ENCODE measurements at regions not wholly inside any gene's neighbourhood (a gene's known extent, or its start where the extent isn't known, plus 50 kb on each side); places are given as distances from the start of the nearest gene placed in this dataset.

GRCh38 chr2:16774091-16774490 lies 108.5 kb upstream of the CYRIA start:
- Histone ChIP-seq H2AK5ac (ENCODE audit: low read length, severe bottlenecking) (no peak overlapping the region), H3K4ac (ENCODE audit: low read depth in 1 of 2, low read length in 2 of 2) (no peak overlapping the region), H2BK5ac (ENCODE audit: low read depth, low read length, poor library complexity, severe bottlenecking) (no peak overlapping the region), H4K91ac (ENCODE audit: low read length) (no peak overlapping the region), H2BK12ac (ENCODE audit: low read length in 2 of 2) (no peak overlapping the region), H3K9ac (ENCODE audit: low read length) (no peak overlapping the region), H3K4me3 (ENCODE audit: insufficient read depth in 1 of 2, low read depth in 1 of 2, low read length in 2 of 2) (no peak overlapping the region), H3K23ac (ENCODE audit: low read length in 2 of 2) (no peak overlapping the region), H3K14ac (ENCODE audit: low read length in 2 of 2) (no peak overlapping the region), H3K9me3 (ENCODE audit: control insufficient read depth, low read length) (no peaks in the 10 kb centered on the region), H3K79me1 (replicated peaks; ENCODE audit: low read length, poor library complexity, severe bottlenecking) (no peaks in the 10 kb centered on the region), H3K4me2 (ENCODE audit: low read length, poor library complexity, severe bottlenecking) (no peak overlapping the region), H2BK120ac (ENCODE audit: low read depth, low read length) (no peak overlapping the region), H3K18ac (ENCODE audit: low read depth in 1 of 2, low read length in 2 of 2) (no peak overlapping the region), H2BK15ac (ENCODE audit: low read depth, poor library complexity, severe bottlenecking) (no peak overlapping the region), H3K4me1 (ENCODE audit: control insufficient read depth, insufficient read depth, low read depth, low read length) (peaks cover 7% of the 10 kb centered on the region), H3K27me3 (ENCODE audit: control insufficient read depth in 1 of 2, insufficient read depth in 1 of 2, low read length in 2 of 2) (peaks cover 13 to 28% of the 10 kb centered on the region in 2 experiments), H4K8ac (ENCODE audit: low read length) (no peak overlapping the region), H2AFZ (ENCODE audit: low read depth, low read length) (no peak overlapping the region), H3K36me3 (ENCODE audit: control insufficient read depth in 1 of 2, insufficient read depth in 2 of 2, low read depth in 1 of 2, low read length in 2 of 2) (no peaks in the 10 kb centered on the region), H3K27ac (ENCODE audit: low read length, poor library complexity, severe bottlenecking) (no peak overlapping the region)
- peak; percentile 16 for DNase-seq
- 84% methylated on average over 2 of the region's 2 CpGs for WGBS

GRCh38 chr2:16773080-16773713 lies 107.6 kb upstream of the CYRIA start:
- Histone ChIP-seq H4K91ac (ENCODE audit: low read length) (no peak overlapping the region), H3K36me3 (ENCODE audit: control insufficient read depth in 1 of 2, insufficient read depth in 2 of 2, low read depth in 1 of 2, low read length in 2 of 2) (no peaks in the 10 kb centered on the region), H3K23ac (ENCODE audit: low read length in 2 of 2) (no peak overlapping the region), H2AFZ (ENCODE audit: low read depth, low read length) (no peak overlapping the region), H3K4me1 (ENCODE audit: control insufficient read depth, insufficient read depth, low read depth, low read length) (peaks cover 7% of the 10 kb centered on the region), H2AK5ac (ENCODE audit: low read length, severe bottlenecking) (no peak overlapping the region), H2BK15ac (ENCODE audit: low read depth, poor library complexity, severe bottlenecking) (no peak overlapping the region), H2BK120ac (ENCODE audit: low read depth, low read length) (no peak overlapping the region), H4K8ac (ENCODE audit: low read length) (no peak overlapping the region), H3K18ac (ENCODE audit: low read depth in 1 of 2, low read length in 2 of 2) (no peak overlapping the region), H3K14ac (ENCODE audit: low read length in 2 of 2) (no peak overlapping the region), H3K27ac (ENCODE audit: low read length, poor library complexity, severe bottlenecking) (no peak overlapping the region), H2BK5ac (ENCODE audit: low read depth, low read length, poor library complexity, severe bottlenecking) (no peak overlapping the region), H3K27me3 (ENCODE audit: control insufficient read depth in 1 of 2, insufficient read depth in 1 of 2, low read length in 2 of 2) (peaks cover 13 to 31% of the 10 kb centered on the region in 2 experiments), H3K4ac (ENCODE audit: low read depth in 1 of 2, low read length in 2 of 2) (no peak overlapping the region), H3K9me3 (ENCODE audit: control insufficient read depth, low read length) (no peaks in the 10 kb centered on the region), H3K79me1 (replicated peaks; ENCODE audit: low read length, poor library complexity, severe bottlenecking) (no peaks in the 10 kb centered on the region), H2BK12ac (ENCODE audit: low read length in 2 of 2) (no peak overlapping the region), H3K4me2 (ENCODE audit: low read length, poor library complexity, severe bottlenecking) (no peak overlapping the region), H3K4me3 (ENCODE audit: insufficient read depth in 1 of 2, low read depth in 1 of 2, low read length in 2 of 2) (no peak overlapping the region), H3K9ac (ENCODE audit: low read length) (no peak overlapping the region)
- 31% methylated on average over 7 of the region's 8 CpGs for WGBS
- DNase-seq = peak; percentile 59

GRCh38 chr2:16767789-16768476 lies 102.3 kb upstream of the CYRIA start:
- no peak overlapping the region for H3K4me3 ChIP-seq (ENCODE audit: insufficient read depth in 1 of 2, low read depth in 1 of 2, low read length in 2 of 2)
- H3K4me2 ChIP-seq (ENCODE audit: low read length, poor library complexity, severe bottlenecking) = no peak overlapping the region
- peaks cover 3% of the 10 kb centered on the region for H3K9me3 ChIP-seq (ENCODE audit: control insufficient read depth, low read length)
- no peak overlapping the region for H3K18ac ChIP-seq (ENCODE audit: low read depth in 1 of 2, low read length in 2 of 2)
- no peak for DNase-seq
- H4K8ac ChIP-seq (ENCODE audit: low read length) = no peak overlapping the region
- H3K23ac ChIP-seq (ENCODE audit: low read length in 2 of 2) = no peak overlapping the region
- no peak overlapping the region for H2BK5ac ChIP-seq (ENCODE audit: low read depth, low read length, poor library complexity, severe bottlenecking)
- H3K27ac ChIP-seq (ENCODE audit: low read length, poor library complexity, severe bottlenecking) = no peak overlapping the region
- peaks cover 16 to 27% of the 10 kb centered on the region in 2 experiments for H3K27me3 ChIP-seq (ENCODE audit: control insufficient read depth in 1 of 2, insufficient read depth in 1 of 2, low read length in 2 of 2)
- no peak overlapping the region for H2AFZ ChIP-seq (ENCODE audit: low read depth, low read length)
- 100% methylated on average over 1 of the region's 3 CpGs for WGBS
- H3K79me1 ChIP-seq (replicated peaks; ENCODE audit: low read length, poor library complexity, severe bottlenecking) = no peaks in the 10 kb centered on the region
- no peak overlapping the region for H3K9ac ChIP-seq (ENCODE audit: low read length)
- H3K14ac ChIP-seq (ENCODE audit: low read length in 2 of 2) = no peak overlapping the region
- H2AK5ac ChIP-seq (ENCODE audit: low read length, severe bottlenecking) = no peak overlapping the region
- no peak overlapping the region for H2BK15ac ChIP-seq (ENCODE audit: low read depth, poor library complexity, severe bottlenecking)
- no peak overlapping the region for H2BK120ac ChIP-seq (ENCODE audit: low read depth, low read length)
- H2BK12ac ChIP-seq (ENCODE audit: low read length in 2 of 2) = no peak overlapping the region
- H3K4ac ChIP-seq (ENCODE audit: low read depth in 1 of 2, low read length in 2 of 2) = no peak overlapping the region
- H4K91ac ChIP-seq (ENCODE audit: low read length) = no peak overlapping the region
- H3K36me3 ChIP-seq (ENCODE audit: control insufficient read depth in 1 of 2, insufficient read depth in 2 of 2, low read depth in 1 of 2, low read length in 2 of 2) = no peaks in the 10 kb centered on the region
- no peaks in the 10 kb centered on the region for H3K4me1 ChIP-seq (ENCODE audit: control insufficient read depth, insufficient read depth, low read depth, low read length)

- Histone ChIP-seq H3K4me1 (ENCODE audit: control insufficient read depth, insufficient read depth, low read depth, low read length) (no peaks in the 10 kb centered on the region), H3K27ac (ENCODE audit: low read length, poor library complexity, severe bottlenecking) (no peak overlapping the region), H3K14ac (ENCODE audit: low read length in 2 of 2) (no peak overlapping the region), H2AFZ (ENCODE audit: low read depth, low read length) (no peak overlapping the region), H2BK120ac (ENCODE audit: low read depth, low read length) (no peak overlapping the region), H2BK5ac (ENCODE audit: low read depth, low read length, poor library complexity, severe bottlenecking) (no peak overlapping the region), H3K36me3 (ENCODE audit: control insufficient read depth in 1 of 2, insufficient read depth in 2 of 2, low read depth in 1 of 2, low read length in 2 of 2) (no peaks in the 10 kb centered on the region), H3K9ac (ENCODE audit: low read length) (no peak overlapping the region), H3K79me1 (replicated peaks; ENCODE audit: low read length, poor library complexity, severe bottlenecking) (no peaks in the 10 kb centered on the region), H2AK5ac (ENCODE audit: low read length, severe bottlenecking) (no peak overlapping the region), H4K8ac (ENCODE audit: low read length) (no peak overlapping the region), H3K4me2 (ENCODE audit: low read length, poor library complexity, severe bottlenecking) (no peak overlapping the region), H3K4me3 (ENCODE audit: insufficient read depth in 1 of 2, low read depth in 1 of 2, low read length in 2 of 2) (no peak overlapping the region), H2BK12ac (ENCODE audit: low read length in 2 of 2) (no peak overlapping the region), H4K91ac (ENCODE audit: low read length) (no peak overlapping the region), H3K4ac (ENCODE audit: low read depth in 1 of 2, low read length in 2 of 2) (no peak overlapping the region), H2BK15ac (ENCODE audit: low read depth, poor library complexity, severe bottlenecking) (no peak overlapping the region), H3K9me3 (ENCODE audit: control insufficient read depth, low read length) (peaks cover 3% of the 10 kb centered on the region), H3K27me3 (ENCODE audit: control insufficient read depth in 1 of 2, insufficient read depth in 1 of 2, low read length in 2 of 2) (peaks cover 8 to 16% of the 10 kb centered on the region in 2 experiments), H3K18ac (ENCODE audit: low read depth in 1 of 2, low read length in 2 of 2) (no peak overlapping the region), H3K23ac (ENCODE audit: low read length in 2 of 2) (no peak overlapping the region)
- WGBS = 93% methylated on average over 5 of the region's 7 CpGs
- DNase-seq = no peak
Measured at GRCh38 chr2:16765356-16765755, 99.7 kb upstream of the CYRIA start.

Measured in mesenchymal stem cell (in vitro differentiated cells and primary cell).